NCI-H1694 (cell line): ENCODE measurements at regions not wholly inside any gene's neighbourhood (a gene's known extent, or its start where the extent isn't known, plus 50 kb on each side); places are given as distances from the start of the nearest gene placed in this dataset.
"Not testable (repeated sequence)": the region's sequence is repeated elsewhere in the genome, so short reads cannot be mapped to it uniquely, and the experiment has no call there.

Experiments used
- DNase-seq: peaks from one replicate; lab custom pipeline; 2025; lab: John Stamatoyannopoulos, UW

- not testable (repeated sequence) for DNase-seq
Measured at GRCh38 chr4:9702696-9703095, 78.7 kb upstream of the DRD5 start.

GRCh38 chr4:9703391-9703790 lies 78.0 kb upstream of the DRD5 start:
- peak; percentile 6 for DNase-seq

- not testable (repeated sequence) for DNase-seq
Measured at GRCh38 chr4:9704126-9704525, 77.3 kb upstream of the DRD5 start.

GRCh38 chr4:9704551-9705332 lies 76.7 kb upstream of the DRD5 start:
- DNase-seq: no peak

- DNase-seq: not testable (repeated sequence)
Measured at GRCh38 chr4:9707281-9707680, 74.2 kb upstream of the DRD5 start.

- not testable (repeated sequence) for DNase-seq
Measured at GRCh38 chr4:9707936-9708335, 73.5 kb upstream of the DRD5 start.

GRCh38 chr4:9709724-9710123 lies 71.7 kb upstream of the DRD5 start:
- no peak for DNase-seq

DNA sequence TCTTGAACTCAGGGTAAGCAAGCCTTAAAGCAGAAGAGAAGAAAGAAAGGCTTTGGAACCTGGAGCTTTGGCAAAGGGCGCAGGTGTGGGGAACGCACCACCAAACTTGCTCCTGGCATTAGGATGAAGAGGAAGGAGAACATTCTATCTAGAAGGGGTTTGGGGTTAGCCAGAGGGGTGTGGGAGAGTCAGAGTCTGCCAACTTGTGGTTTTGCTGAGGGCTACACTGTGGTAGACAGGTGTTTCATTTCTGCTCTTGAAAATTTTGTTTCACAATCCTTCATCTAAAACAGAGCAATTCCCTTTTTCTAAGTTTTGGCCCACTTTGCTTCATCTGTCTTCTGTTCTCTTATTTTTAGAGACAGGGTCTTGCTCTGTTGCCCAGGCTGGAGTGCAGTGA lies 66.2 kb upstream of the DRD5 start:
- DNase-seq: not testable (repeated sequence)

- no peak for DNase-seq
Measured at GRCh38 chr4:9716093-9716492, 65.3 kb upstream of the DRD5 start.

DNA sequence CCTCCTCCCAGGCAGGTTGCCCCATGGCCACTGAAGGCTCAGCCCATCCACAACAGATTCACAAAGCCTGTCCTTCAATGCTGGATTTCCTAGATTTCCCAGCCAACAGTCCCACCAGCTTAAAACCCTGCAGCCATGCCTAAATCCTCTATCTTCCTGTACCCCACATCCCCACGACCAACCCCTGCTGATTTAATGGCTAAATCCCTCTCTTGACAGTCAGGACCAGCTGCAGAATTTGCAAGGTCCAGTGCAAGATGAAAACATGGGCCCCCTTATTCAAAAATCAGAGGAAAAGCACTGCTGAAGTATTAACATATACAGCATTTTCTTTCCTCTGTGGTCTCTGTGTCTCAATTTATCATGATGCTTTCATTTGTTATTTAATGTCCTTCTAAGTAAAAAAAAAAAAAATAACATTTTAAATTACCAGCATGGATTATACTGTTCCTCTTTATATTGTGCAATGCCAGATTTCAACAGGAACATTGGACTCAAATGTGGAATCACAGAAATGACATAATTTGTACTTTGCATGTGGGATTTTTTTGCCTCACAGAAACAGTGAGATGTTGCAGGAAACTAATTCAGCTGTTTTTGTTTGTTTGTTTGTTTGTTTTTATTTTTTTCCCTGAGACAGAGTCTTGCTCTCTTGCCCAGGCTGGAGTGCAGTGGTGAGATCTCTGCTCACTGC lies 63.0 kb upstream of the DRD5 start:
- DNase-seq: not testable (repeated sequence)

DNA sequence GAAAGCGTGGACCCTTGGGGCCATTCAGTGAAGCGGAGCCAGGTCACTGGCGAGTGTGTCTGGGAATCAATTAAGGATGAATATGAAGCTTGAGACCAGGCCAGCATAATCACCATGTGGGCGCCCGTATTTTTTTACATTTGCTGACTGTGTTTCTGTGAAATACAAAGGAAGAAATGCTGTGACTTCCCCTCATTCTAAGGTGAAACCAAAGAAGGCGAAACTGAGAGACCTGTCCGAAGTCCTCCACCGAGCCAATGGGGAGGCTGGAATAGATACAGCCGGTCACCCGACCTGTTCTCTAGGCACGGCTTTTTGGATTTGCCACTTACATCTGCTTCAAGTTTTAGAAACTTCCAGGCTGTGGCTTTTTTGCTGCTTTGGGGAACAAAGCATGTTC lies 59.3 kb upstream of the DRD5 start:
- DNase-seq: not testable (repeated sequence)
